ENCODE measurements at regions not wholly inside any gene's neighbourhood (a gene's known extent, or its start where the extent isn't known, plus 50 kb on each side); places are given as distances from the start of the nearest gene placed in this dataset.
"Not testable (repeated sequence)": the region's sequence is repeated elsewhere in the genome, so short reads cannot be mapped to it uniquely, and the experiment has no call there.

DNA sequence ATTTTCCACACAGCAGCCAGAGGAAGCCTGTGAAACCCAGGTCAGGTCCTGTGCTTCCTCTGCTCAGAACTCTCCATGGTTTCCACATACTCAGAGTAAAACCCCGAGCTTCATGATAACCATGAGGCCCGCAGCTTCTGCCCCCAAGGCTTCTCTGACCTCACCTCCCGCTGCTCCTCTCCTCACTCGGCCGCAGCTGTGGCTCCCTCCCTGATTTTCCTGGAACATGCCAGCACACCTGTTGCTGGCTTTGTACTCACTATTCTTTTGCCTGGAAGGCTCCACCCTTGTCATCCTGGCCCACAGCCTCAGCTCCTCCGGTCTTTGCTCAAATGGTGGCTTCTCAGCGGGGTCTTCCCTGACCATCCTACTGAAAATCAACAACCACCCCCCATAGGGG, 341.7 kb downstream of the PREX1 start:
- H3K36me3 ChIP-seq, result no peaks in the 10 kb centered on the region

DNA sequence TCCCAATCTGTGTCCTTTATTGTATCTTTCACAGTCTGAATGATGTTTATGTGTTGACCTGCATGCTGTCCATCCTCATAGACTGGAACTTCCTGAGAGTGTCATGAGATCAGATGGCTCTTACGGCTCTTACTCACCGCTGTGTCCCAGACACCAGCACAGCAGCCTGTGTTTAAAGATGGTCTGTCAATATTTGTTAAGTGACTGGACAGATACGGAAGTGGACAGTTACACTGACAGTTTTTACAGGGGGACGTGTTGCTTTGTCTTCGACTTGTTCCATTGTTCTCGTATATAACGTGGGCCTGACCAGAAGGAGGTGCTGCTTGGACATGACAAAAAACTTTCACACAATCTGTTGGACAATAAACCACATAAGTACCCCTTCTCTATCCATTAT, 342.6 kb downstream of the PREX1 start:
- H3K27ac ChIP-seq; intact Hi-C loops (cut with DNase I; ENCODE audit: low total_unique reads); DNase-seq; H3K4me3 ChIP-seq; H3K36me3 ChIP-seq; H3K9me3 ChIP-seq; H3K4me1 ChIP-seq: not testable (repeated sequence)
- H3K27me3 ChIP-seq, result peaks cover 0 to 50% of the 10 kb centered on the region in 2 donors

More for the DNA sequence above, 341.7 kb downstream of the PREX1 start:
- intact Hi-C loops (cut with DNase I; ENCODE audit: low total_unique reads), result no loop called here
- H3K4me1 ChIP-seq, result no peaks in the 10 kb centered on the region
- DNase-seq, result no peak
- no peak overlapping the region for H3K4me3 ChIP-seq
- TF ChIP-seq, protein P1, sequence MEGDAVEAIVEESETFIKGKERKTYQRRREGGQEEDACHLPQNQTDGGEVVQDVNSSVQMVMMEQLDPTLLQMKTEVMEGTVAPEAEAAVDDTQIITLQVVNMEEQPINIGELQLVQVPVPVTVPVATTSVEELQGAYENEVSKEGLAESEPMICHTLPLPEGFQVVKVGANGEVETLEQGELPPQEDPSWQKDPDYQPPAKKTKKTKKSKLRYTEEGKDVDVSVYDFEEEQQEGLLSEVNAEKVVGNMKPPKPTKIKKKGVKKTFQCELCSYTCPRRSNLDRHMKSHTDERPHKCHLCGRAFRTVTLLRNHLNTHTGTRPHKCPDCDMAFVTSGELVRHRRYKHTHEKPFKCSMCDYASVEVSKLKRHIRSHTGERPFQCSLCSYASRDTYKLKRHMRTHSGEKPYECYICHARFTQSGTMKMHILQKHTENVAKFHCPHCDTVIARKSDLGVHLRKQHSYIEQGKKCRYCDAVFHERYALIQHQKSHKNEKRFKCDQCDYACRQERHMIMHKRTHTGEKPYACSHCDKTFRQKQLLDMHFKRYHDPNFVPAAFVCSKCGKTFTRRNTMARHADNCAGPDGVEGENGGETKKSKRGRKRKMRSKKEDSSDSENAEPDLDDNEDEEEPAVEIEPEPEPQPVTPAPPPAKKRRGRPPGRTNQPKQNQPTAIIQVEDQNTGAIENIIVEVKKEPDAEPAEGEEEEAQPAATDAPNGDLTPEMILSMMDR (IDR thresholded peaks at IDR 0.05), result no peak
- H3K27me3 ChIP-seq, result peaks cover 0 to 41% of the 10 kb centered on the region in 2 donors
- H3K9me3 ChIP-seq, result no peaks in the 10 kb centered on the region
- H3K27ac ChIP-seq, result no peak overlapping the region

DNA sequence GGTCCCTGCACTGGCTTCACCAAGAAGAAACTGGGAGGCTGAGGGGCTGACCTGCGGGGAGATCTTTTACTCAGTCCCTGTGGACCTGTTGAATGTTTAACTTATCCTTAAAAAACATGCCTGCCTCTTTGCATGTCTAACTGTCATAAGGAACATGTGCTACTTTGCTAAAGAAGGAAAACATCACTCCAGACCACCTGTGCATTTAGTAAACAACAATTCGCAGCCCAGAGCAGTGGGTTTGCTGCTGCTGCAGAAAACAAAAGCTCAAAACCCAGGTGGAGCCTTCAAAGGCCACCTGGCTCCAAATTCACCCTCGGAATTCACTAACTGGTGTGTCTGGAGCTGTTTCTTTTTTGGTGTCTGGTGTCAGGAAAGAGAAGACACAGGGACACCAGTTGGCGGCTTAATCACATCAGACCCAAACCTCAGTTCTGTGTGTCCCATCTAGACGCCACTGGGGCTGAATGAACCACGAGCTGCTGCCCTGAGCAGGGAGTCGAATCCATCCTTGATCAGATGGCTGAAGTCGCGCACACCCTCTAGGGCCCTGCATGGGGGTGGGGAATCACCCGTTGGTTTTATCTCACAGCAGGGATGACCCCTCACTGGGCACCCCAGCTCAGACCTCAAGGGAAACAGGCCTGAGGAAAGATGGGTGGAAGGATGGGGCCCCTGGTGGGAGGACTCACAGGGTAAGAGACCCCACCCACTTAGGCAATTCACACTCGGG, 344.3 kb downstream of the PREX1 start:
- TF ChIP-seq, protein P1 (IDR thresholded peaks at IDR 0.05), result no peak
- H3K4me3 ChIP-seq, result no peak overlapping the region
- DNase-seq, result no peak
- intact Hi-C loops (cut with DNase I; ENCODE audit: low total_unique reads), result no loop called here
- no peaks in the 10 kb centered on the region for H3K36me3 ChIP-seq
- H3K9me3 ChIP-seq, result no peaks in the 10 kb centered on the region
- no peak overlapping the region for H3K27ac ChIP-seq
- peaks cover 0 to 49% of the 10 kb centered on the region in 2 donors for H3K27me3 ChIP-seq
- H3K4me1 ChIP-seq, result no peaks in the 10 kb centered on the region

DNA sequence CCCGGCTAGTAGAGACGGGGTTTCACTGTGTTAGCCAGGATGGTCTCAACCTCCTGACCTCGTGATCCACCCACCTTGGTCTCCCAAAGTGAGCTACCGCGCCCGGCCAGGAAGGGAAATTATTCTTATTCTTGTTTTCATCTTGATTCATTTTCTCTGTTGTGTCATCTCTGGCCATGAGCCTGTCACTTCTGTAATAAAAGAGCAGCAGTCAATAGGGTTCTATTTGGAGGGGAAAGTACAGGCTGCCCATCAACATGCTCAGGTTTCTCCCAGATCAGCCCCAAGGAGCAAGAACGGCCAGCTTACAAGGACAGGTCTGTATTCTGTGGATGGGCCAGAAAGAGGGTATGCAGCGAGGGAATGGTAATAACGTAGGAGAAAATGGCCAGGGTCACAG, 345.0 kb downstream of the PREX1 start:
- intact Hi-C loops (cut with DNase I; ENCODE audit: low total_unique reads), result no loop called here
- H3K4me1 ChIP-seq, result no peaks in the 10 kb centered on the region
- no peak overlapping the region for H3K27ac ChIP-seq
- H3K9me3 ChIP-seq, result no peaks in the 10 kb centered on the region
- no peak for DNase-seq
- H3K27me3 ChIP-seq, result peaks cover 0 to 52% of the 10 kb centered on the region in 2 donors
- no peaks in the 10 kb centered on the region for H3K36me3 ChIP-seq
- no peak overlapping the region for H3K4me3 ChIP-seq
- TF ChIP-seq, protein P1 (IDR thresholded peaks at IDR 0.05), result no peak

DNA sequence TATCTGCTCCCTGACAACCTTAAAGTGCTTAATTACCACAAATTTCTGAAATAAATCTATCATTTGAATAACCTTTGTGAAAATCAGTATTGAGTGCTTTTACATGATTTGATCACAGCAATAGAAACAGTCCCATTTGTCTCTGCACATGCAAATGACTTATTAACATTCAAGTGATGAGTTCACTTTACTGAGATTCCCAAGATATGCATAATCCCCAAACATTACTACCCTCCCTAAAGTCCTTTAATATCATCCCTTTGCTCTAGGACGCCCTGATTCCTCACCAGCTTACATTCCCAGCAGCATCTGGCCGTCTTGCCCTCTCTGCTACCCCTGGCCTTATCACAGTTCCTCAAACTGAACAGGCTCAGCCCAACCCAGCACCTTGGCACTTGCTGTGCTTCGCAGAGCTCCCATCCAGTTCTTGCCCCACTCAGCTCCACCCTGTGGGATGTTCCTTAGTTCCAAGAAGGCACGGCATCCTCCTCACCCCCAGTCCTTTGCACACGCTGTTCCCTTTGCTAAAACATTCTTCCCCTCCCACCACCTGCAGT, 347.5 kb downstream of the PREX1 start:
- DNase-seq, result no peak
- TF ChIP-seq, protein P1 (IDR thresholded peaks at IDR 0.05), result no peak
- intact Hi-C loops (cut with DNase I; ENCODE audit: low total_unique reads), result no loop called here

DNA sequence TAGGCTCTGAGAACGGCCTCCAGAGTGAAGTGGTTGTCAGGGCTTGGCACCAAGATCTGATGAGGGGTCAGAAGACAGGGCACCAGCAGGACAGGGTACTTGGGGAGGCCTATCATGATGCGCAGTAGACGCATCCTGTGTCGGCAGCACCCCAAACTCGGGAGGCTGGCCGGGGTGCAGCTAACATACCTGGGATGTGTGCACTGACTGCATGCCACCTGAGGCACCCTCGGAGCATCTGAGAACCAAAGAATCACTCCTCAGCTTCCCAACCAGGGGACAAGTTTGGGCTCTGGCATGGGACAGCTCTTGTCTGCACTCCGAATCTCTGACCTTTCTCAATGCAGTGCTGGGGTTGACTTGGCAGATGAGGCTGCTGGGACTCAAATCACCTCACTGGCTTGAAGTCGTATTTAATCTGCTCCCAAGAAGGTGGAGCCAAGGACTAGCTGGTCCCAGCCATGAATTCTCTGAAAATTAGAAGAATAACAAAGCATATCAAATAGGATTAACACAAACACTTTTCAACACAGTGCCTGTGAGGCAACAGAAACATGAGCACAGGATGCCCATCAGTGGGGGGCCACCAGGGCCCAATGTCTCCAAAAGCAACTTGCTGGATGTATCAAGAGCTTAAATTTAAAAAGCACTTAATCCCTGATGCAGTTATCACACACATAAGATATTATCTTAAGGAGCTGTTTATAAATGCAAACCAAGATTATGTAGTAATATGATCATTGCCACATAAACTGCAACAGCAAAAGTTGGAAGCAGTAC, 348.8 kb downstream of the PREX1 start:
- Histone ChIP-seq H3K4me3 (no peak overlapping the region), H3K27ac (no peak overlapping the region), H3K27me3 (peaks cover 0 to 48% of the 10 kb centered on the region in 2 donors), H3K4me1 (no peaks in the 10 kb centered on the region), H3K36me3 (no peaks in the 10 kb centered on the region), H3K9me3 (no peaks in the 10 kb centered on the region)
- TF ChIP-seq, protein P1 (IDR thresholded peaks at IDR 0.05), result no peak
- intact Hi-C loops (cut with DNase I; ENCODE audit: low total_unique reads), result no loop called here
- no peak for DNase-seq

More for the DNA sequence above, 347.5 kb downstream of the PREX1 start:
- Histone ChIP-seq H3K9me3 (no peaks in the 10 kb centered on the region), H3K27ac (no peak overlapping the region), H3K4me3 (no peak overlapping the region), H3K27me3 (peaks cover 0 to 44% of the 10 kb centered on the region in 2 donors), H3K36me3 (no peaks in the 10 kb centered on the region), H3K4me1 (no peaks in the 10 kb centered on the region)
